ENCODE measurements at regions not wholly inside any gene's neighbourhood (a gene's known extent, or its start where the extent isn't known, plus 50 kb on each side); places are given as distances from the start of the nearest gene placed in this dataset.

DNA sequence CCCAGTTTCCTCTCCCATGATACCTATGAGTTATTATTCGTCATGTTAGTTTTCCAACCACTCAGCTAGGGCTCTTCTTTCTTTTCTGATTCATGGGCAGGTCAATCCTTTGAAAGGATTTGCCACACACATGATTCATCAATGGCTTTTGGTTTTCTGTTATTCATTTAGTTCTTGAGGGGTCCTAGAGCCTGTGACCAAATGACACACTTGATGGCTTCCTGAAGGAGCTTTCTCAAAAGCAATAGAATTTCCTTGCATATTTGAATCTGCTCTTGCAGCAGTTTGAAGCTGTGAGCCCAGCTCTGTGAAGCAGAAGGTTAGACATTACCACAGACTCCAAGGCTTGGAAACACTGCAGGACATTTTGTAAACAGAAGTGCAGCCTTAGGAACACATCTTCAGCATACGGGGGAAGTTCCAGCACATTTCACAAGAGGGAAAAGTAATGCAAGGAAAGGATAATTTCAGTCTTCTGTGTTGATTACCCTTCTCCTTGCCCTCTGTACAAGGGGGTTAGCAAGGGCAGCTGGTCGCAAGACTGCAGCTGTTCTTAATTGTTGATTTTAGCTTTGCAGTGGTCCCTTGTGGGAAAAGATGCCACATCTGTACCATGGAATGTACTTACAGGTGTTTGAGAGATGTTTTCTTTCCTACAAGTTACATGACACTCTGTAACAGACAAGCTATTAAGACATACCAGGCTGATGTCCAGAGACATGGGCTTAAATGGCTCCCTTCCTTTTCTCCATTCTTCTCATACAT is 338.6 kb downstream of the KCNRG start:
- no peak overlapping the region for H3K4me3 ChIP-seq (ENCODE audit: insufficient read depth, low read depth, low read length)
- TF ChIP-seq EZH2 (IDR thresholded peaks at IDR 0.05; ENCODE audit: insufficient read depth, low read length) (no peak), CTCF (IDR thresholded peaks at IDR 0.05; ENCODE audit: insufficient read depth, low read depth, low read length) (no peak)
- no peaks in the 10 kb centered on the region for H4K20me1 ChIP-seq (ENCODE audit: insufficient read depth, low read length)
- H3K4me1 ChIP-seq (ENCODE audit: insufficient read depth, low read length): peaks cover 33% of the 10 kb centered on the region
- H3K27me3 Mint-ChIP-seq (ENCODE audit: low read depth, unreplicated experiment): no peaks in the 10 kb centered on the region
- no peaks in the 10 kb centered on the region for H3K9me3 ChIP-seq (ENCODE audit: insufficient read depth, low read depth, low read length)
- H3K36me3 Mint-ChIP-seq (ENCODE audit: low read depth, unreplicated experiment): no peaks in the 10 kb centered on the region
- H3K27me3 ChIP-seq (ENCODE audit: insufficient read depth, low read length): no peaks in the 10 kb centered on the region
- H3K27ac Mint-ChIP-seq (ENCODE audit: unreplicated experiment): peak overlapping the region; percentile 31
- H3K4me1 Mint-ChIP-seq (ENCODE audit: low read depth, unreplicated experiment): peaks cover 31% of the 10 kb centered on the region
- FAIRE-seq: peak; percentile 58
- peak overlapping the region; percentile 21 for H2AFZ ChIP-seq (ENCODE audit: low read depth, low read length)
- H3K79me2 ChIP-seq (ENCODE audit: insufficient read depth, low read length): no peaks in the 10 kb centered on the region
- no peaks in the 10 kb centered on the region for H3K9me3 Mint-ChIP-seq (ENCODE audit: unreplicated experiment)
- no peak overlapping the region for H3K4me3 Mint-ChIP-seq (ENCODE audit: unreplicated experiment)
- H3K36me3 ChIP-seq (ENCODE audit: insufficient read depth, low read length): no peaks in the 10 kb centered on the region
- peak overlapping the region; percentile 23 for H3K9ac ChIP-seq (ENCODE audit: low read length)
- H3K4me2 ChIP-seq (ENCODE audit: low read length): peak overlapping the region; percentile 59
- H3K27ac ChIP-seq (ENCODE audit: low read depth, low read length): peak overlapping the region; percentile 71
- peak; percentile 68 for DNase-seq (ENCODE audit: low read depth)

- no peak overlapping the region for H3K27ac ChIP-seq (ENCODE audit: low read depth, low read length)
- peaks cover 33% of the 10 kb centered on the region for H3K4me1 ChIP-seq (ENCODE audit: insufficient read depth, low read length)
- no peaks in the 10 kb centered on the region for H4K20me1 ChIP-seq (ENCODE audit: insufficient read depth, low read length)
- no peaks in the 10 kb centered on the region for H3K36me3 ChIP-seq (ENCODE audit: insufficient read depth, low read length)
- Mint-ChIP-seq H3K9me3 (ENCODE audit: unreplicated experiment) (no peaks in the 10 kb centered on the region), H3K36me3 (ENCODE audit: low read depth, unreplicated experiment) (peaks cover 2% of the 10 kb centered on the region), H3K27me3 (ENCODE audit: low read depth, unreplicated experiment) (no peaks in the 10 kb centered on the region), H3K4me3 (ENCODE audit: unreplicated experiment) (no peak overlapping the region), H3K4me1 (ENCODE audit: low read depth, unreplicated experiment) (peaks cover 32% of the 10 kb centered on the region), H3K27ac (ENCODE audit: unreplicated experiment) (peak overlapping the region; percentile 70)
- FAIRE-seq: no peak
- no peak overlapping the region for H2AFZ ChIP-seq (ENCODE audit: low read depth, low read length)
- H3K4me3 ChIP-seq (ENCODE audit: insufficient read depth, low read depth, low read length): no peak overlapping the region
- no peaks in the 10 kb centered on the region for H3K79me2 ChIP-seq (ENCODE audit: insufficient read depth, low read length)
- no peak overlapping the region for H3K4me2 ChIP-seq (ENCODE audit: low read length)
- no peaks in the 10 kb centered on the region for H3K9me3 ChIP-seq (ENCODE audit: insufficient read depth, low read depth, low read length)
- no peak for TF ChIP-seq CTCF (IDR thresholded peaks at IDR 0.05; ENCODE audit: insufficient read depth, low read depth, low read length)
- TF ChIP-seq EZH2 (IDR thresholded peaks at IDR 0.05; ENCODE audit: insufficient read depth, low read length): no peak
- no peak for DNase-seq (ENCODE audit: low read depth)
- H3K27me3 ChIP-seq (ENCODE audit: insufficient read depth, low read length): no peaks in the 10 kb centered on the region
- no peak overlapping the region for H3K9ac ChIP-seq (ENCODE audit: low read length)
These were observed 340.6 kb downstream of the KCNRG start for GRCh38 chr13:50355797-50356196.

DNA sequence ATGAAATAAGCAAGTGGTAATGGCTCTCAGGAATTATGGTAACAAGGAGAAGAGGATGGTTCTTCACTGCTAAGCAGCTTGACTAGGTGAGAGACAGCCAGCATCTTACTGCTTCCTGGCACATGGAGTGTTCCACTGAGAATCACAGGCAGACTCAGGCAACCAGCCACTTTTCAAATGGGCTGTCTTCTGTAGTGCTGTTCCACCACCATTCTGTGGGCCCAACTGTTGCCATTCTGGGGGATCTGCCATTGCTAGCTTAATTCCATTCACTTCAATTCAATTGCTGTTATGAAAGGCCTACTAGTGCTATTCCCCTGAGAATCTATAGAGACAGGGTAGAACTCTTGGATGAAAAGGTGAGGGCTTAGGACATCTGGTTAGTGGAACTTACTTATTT is 341.9 kb downstream of the KCNRG start:
- Histone ChIP-seq H2AFZ (ENCODE audit: low read depth, low read length) (peak overlapping the region; percentile 26), H3K27me3 (ENCODE audit: insufficient read depth, low read length) (no peaks in the 10 kb centered on the region), H3K9ac (ENCODE audit: low read length) (peak overlapping the region; percentile 67), H3K4me1 (ENCODE audit: insufficient read depth, low read length) (peaks cover 33% of the 10 kb centered on the region), H3K36me3 (ENCODE audit: insufficient read depth, low read length) (no peaks in the 10 kb centered on the region), H3K79me2 (ENCODE audit: insufficient read depth, low read length) (no peaks in the 10 kb centered on the region), H3K4me2 (ENCODE audit: low read length) (peak overlapping the region; percentile 59), H3K9me3 (ENCODE audit: insufficient read depth, low read depth, low read length) (no peaks in the 10 kb centered on the region), H3K4me3 (ENCODE audit: insufficient read depth, low read depth, low read length) (no peak overlapping the region), H4K20me1 (ENCODE audit: insufficient read depth, low read length) (no peaks in the 10 kb centered on the region), H3K27ac (ENCODE audit: low read depth, low read length) (peak overlapping the region; percentile 75)
- no peak for FAIRE-seq
- Mint-ChIP-seq H3K4me3 (ENCODE audit: unreplicated experiment) (no peak overlapping the region), H3K9me3 (ENCODE audit: unreplicated experiment) (no peaks in the 10 kb centered on the region), H3K4me1 (ENCODE audit: low read depth, unreplicated experiment) (peaks cover 32% of the 10 kb centered on the region), H3K27ac (ENCODE audit: unreplicated experiment) (peak overlapping the region; percentile 92), H3K36me3 (ENCODE audit: low read depth, unreplicated experiment) (peaks cover 2% of the 10 kb centered on the region), H3K27me3 (ENCODE audit: low read depth, unreplicated experiment) (no peaks in the 10 kb centered on the region)
- TF ChIP-seq EZH2 (IDR thresholded peaks at IDR 0.05; ENCODE audit: insufficient read depth, low read length) (no peak), CTCF (IDR thresholded peaks at IDR 0.05; ENCODE audit: insufficient read depth, low read depth, low read length) (no peak)
- DNase-seq (ENCODE audit: low read depth): no peak

Measured in astrocyte (in vitro differentiated cells and primary cell).